ENCODE measurements at regions not wholly inside any gene's neighbourhood (a gene's known extent, or its start where the extent isn't known, plus 50 kb on each side); places are given as distances from the start of the nearest gene placed in this dataset.
A peak's percentile ranks its signal among the peaks of the same experiment; 100 is the strongest.

DNA sequence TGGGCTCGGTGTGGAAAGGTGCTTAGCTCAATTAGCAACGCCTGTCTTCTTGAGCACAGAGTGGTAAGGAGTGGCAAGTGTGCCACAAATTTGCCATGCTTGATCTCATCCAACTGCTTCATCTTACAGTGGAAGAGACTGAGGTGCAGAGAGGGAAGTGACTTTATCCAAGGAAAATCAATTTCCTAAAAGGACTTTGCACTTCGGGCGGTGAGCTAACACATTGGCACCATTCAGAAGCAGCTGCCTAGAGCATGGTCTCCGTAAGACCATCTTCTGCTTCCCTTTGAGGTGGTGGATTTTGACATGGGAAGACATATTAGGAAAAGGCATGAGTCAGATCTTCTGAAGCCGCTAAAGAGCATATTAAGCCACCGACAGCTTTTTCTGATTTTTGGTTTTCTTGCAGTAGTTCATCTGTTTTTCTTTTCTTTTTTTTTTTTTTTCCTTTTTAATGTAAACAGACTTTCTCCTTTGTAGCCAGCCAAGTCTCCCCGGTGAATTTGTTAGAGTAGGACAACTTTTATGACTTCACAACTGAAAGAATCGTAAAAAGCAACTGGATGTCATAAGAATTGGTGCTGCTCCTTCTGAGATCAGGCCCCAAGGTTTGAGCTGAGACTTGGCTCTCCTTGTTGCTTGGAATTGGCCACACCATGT, 273.2 kb downstream of the CDC5L start:
- peak; percentile 40 for DNase-seq (ENCODE audit: low read depth)

GRCh38 chr6:44661221-44662008, 273.9 kb downstream of the CDC5L start:
- DNase-seq (ENCODE audit: low read depth), result peak; percentile 93

- peak; percentile 97 for DNase-seq (ENCODE audit: low read depth)
Measured at GRCh38 chr6:44662461-44663121, 275.1 kb downstream of the CDC5L start.

DNA sequence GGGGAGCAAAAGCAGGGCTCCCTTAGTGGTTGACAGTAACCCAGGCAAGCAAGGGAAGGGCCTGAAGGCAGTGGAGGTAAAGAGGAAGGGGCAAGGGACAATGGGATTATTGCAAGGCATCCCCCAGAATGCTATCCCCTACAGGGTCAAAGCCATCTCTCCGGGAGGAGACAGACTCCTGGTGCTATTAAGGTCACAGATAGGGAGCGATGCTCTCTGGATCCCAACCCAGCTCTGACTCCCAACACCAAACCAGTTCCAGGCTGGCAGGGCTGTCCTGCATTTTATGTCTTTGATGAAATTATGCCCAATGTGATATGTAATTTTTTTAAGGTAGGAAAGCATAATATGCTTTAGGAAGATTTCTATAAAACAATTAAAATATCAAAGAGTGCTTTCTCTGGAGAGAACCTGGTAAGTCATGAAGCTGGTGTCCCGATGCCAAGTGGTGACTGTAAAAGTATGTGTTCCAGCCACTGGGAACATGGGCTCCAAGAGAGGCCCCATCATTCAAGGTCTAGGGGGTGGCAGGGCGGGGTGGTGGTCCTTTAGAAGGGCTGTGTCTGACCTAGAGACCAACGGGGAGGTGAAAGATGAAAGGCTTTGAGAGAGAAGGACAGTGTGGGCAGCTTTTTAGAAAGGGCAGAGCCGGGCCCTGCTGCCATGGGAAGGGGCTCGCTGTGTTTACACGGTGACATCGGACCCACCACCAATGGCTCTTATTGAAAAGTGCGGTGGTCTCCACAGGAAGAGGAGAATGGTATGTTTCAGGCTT, 276.5 kb downstream of the CDC5L start:
- DNase-seq (ENCODE audit: low read depth), result no peak

- peak; percentile 84 for DNase-seq (ENCODE audit: low read depth)
Measured at GRCh38 chr6:44664716-44665115, 277.2 kb downstream of the CDC5L start.

DNA sequence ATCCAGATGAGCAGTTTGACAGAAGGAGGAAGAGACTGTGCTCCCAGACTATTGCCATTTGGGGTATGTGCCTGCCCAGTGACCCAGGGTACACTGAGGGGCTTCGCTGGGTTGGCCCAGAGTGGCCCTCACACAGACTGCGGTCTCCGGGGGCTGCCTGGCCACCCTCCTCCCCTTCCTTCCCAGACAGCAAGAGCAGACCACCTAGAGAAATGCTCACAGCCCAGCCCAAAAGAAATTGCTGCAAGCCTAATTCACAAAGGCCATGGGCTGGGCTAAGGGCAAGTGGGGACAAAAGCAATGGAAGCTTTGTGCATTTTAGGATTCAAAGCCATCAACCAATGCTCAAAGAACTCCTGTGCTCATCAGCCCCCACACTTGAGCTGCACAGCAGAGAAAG, 277.6 kb downstream of the CDC5L start:
- no peak for DNase-seq (ENCODE audit: low read depth)

- no peak for DNase-seq (ENCODE audit: low read depth)
Measured at GRCh38 chr6:44665683-44666082, 278.2 kb downstream of the CDC5L start.

DNA sequence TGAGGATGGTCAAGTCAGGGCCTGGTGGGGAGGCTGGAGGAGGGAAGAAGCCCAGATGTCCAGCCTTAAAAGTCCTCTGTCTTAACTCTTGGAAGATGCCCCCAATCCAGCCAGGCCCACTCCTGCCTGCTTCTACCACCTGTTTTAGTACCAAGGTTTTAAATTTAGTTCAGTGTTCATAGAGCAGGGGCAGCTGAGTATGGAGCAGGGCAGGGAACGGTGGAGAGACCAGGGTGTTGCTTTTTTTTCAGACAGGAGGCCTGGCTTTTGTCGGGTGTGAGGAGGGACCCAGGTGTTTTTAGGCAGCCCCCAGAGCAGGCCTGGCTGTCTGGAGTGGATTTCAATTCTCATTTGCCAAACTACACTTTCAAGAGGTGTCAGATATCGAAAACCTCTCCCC, 278.8 kb downstream of the CDC5L start:
- no peak for DNase-seq (ENCODE audit: low read depth)

GRCh38 chr6:44667226-44667625, 279.7 kb downstream of the CDC5L start:
- DNase-seq (ENCODE audit: low read depth), result peak; percentile 92

DNA sequence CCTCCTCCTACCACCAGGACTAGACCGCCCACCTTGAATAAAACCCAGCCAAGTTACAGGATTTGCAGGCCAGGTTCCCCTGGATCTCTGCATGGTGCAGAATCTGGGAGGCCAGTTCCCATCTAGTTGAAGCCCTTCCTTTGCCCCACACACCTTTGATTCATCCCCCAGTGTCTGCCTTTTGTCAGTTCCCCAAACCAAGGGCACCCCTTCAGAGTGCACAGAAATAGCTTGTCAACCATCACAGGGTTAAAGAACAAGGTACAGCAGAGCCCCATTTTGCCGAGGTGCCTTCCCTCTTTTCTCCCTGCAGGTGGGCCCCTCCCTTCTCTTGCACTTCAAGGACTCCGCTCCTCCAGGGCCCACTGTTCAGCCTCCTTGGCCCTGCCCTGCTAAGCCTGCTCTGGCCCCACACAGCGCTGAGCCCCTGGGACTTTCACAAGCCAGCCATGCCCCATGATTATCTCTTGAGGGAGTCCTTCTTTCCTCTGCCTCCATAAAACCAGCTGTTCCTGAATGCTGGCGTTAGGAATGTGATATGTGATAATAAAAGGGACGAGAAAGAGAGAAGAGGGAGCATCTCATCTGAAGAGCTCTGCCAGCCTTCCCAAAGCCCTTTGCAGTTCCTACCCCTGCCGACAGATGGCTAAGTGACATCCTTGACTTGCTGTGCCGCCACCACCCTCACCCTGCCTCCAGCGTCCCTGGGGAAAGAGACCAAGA, 280.3 kb downstream of the CDC5L start:
- DNase-seq (ENCODE audit: low read depth), result peak; percentile 64

- no peak for DNase-seq (ENCODE audit: low read depth)
Measured at GRCh38 chr6:44668391-44668930, 281.0 kb downstream of the CDC5L start.

- DNase-seq (ENCODE audit: low read depth), result no peak
Measured at GRCh38 chr6:44668976-44669934, 281.7 kb downstream of the CDC5L start.

GRCh38 chr6:44670146-44670545, 282.6 kb downstream of the CDC5L start:
- no peak for DNase-seq (ENCODE audit: low read depth)

GRCh38 chr6:44671333-44671732, 283.8 kb downstream of the CDC5L start:
- no peak for DNase-seq (ENCODE audit: low read depth)

DNA sequence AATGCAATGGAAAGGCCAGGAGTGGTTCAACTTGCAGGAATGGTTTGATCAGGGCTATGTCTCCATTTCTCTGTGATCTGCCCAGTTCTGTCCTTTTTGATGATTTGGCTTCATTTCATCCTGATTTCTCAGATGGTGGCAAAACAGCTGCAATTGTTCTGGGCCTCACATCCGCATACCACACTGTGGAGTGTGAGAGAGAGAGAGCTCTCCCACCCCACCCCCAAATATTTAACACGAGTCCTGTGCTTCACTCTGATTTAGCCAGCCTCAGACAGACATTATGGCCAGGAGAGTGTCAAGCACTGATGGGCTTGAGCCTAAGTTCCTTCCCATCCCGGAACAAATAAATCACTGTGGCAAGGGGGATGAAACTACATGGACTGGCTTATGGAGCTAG, 284.6 kb downstream of the CDC5L start:
- no peak for DNase-seq (ENCODE audit: low read depth)

DNA sequence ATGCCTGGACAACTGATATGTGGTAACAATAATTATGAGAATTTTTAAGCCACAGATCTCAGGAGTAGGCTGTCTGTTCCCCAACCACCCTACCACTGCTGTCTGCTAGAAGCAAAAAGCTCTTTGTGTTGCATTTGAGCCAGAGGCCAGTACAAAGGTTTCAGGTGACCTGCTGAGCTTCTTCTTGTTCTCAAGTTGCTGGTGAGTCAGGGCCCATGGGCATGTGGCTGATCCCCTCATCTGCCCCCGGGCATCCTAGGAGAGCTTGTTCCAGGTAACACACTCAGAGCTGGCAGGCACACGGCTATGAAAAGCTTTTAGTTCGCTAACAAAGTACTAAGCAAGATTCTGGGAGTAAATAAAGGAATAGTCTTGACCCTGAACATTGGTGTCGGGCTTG, 285.3 kb downstream of the CDC5L start:
- peak; percentile 53 for DNase-seq (ENCODE audit: low read depth)

DNA sequence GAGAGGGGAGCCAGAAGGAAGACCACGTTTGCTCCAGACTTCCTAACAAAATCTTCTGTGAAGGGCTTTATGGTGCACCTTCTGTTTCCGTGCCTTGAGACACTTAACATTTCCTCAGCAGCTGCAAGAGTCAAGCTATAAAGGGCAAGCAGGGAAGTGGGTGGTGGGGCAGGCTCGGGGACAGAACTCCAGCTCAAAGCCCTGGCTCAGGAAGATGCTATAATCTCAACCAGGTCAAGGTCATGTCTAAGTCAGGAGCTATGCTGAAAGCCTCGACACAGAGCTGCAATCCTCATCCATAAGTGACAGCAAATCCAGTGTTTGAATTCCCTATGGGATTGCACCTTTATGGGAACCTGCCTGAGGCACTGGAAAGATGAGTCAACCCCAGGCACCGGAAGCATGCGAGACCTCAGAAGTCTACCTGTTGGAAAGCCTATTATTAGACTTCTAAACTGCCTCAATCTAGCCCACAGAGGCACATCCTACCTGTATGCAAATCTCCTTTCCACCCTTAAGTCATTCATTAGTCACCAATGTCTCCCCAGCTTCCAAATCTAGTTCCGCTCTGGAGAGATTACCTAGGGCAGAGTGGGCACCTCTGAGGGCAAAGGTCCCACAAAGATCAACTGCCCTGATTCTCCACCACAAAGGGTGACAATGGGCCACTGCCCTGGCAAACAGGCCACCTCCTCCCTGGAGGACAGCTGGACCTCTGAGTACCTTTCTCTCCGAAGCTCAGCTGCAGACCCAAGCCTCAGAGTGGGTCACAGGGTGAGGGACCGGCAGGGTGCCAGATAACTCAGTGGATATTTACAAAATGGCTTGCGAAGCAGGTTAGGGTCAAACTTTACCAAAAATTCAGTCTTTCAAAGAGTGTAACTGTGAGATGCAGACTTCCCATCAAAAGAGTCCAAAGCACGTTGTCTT, 287.0 kb downstream of the CDC5L start:
- DNase-seq (ENCODE audit: low read depth), result no peak

DNA sequence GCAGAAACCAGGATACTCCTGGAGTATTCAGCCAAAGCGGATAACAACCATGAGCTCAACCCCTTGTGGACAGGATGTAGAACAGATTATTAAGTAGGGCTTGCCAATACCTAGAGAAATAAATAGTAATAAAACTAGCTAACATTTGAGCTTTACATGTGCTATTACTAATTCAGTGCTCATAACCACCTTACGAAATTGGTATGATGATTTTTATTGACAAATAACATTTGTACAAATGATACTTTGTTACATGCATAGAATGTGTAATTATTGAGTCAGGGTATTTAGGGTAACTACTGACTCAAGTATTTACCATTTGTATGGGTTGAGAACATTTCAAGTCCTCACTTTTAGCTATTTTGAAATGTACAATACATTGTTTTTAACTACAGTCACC, 287.9 kb downstream of the CDC5L start:
- DNase-seq (ENCODE audit: low read depth), result no peak

- no peak for DNase-seq (ENCODE audit: low read depth)
Measured at GRCh38 chr6:44676246-44676790, 288.8 kb downstream of the CDC5L start.

Measured in Daoy (cell line).